OCI-LY3 (cell line): ENCODE measurements at regions not wholly inside any gene's neighbourhood (a gene's known extent, or its start where the extent isn't known, plus 50 kb on each side); places are given as distances from the start of the nearest gene placed in this dataset.

ENCODE experiments used
- CTCF ChIP-seq: fragments of 200-600, 300-600 bp; sonication (generic); IDR thresholded peaks from 2 replicates; pipeline ENCODE4 v1.5.1; 2014; ENCODE audit warnings: antibody characterized with exemption, low read length, low read depth
- EZH2phosphoT487 ChIP-seq: fragments of 200-600 bp; shearing (Covaris generic); IDR thresholded peaks from 2 replicates; pipeline ENCODE4 v1.6.1; 2018; ENCODE audit warnings: antibody characterized with exemption, mixed run types, low read depth

- TF ChIP-seq CTCF = no peak
- TF ChIP-seq EZH2phosphoT487 = no peak
Observed at GRCh38 chr5:7320701-7321301, 75.1 kb upstream of the ADCY2 start.
